GM21619 (cell line): ENCODE measurements at regions not wholly inside any gene's neighbourhood (a gene's known extent, or its start where the extent isn't known, plus 50 kb on each side); places are given as distances from the start of the nearest gene placed in this dataset.

Source experiments
- ATAC-seq: cut with Tn5 transposase; IDR thresholded peaks from one replicate; pipeline ENCODE4 v1.9.1; 2021; ENCODE audit not compliant: unreplicated experiment

- no peak for ATAC-seq
These were observed 202.2 kb upstream of the HMGA2 start for GRCh38 chr12:65622056-65622455.

GRCh38 chr12:65623507-65623906 lies 200.8 kb upstream of the HMGA2 start:
- ATAC-seq = no peak

- no peak for ATAC-seq
These were observed 199.7 kb upstream of the HMGA2 start for GRCh38 chr12:65624554-65625086.

- no peak for ATAC-seq
These were observed 196.2 kb upstream of the HMGA2 start for GRCh38 chr12:65628061-65628460.

- ATAC-seq = no peak
These were observed 193.7 kb upstream of the HMGA2 start for GRCh38 chr12:65630555-65630954.

GRCh38 chr12:65631621-65632111 lies 192.6 kb upstream of the HMGA2 start:
- ATAC-seq = no peak

- ATAC-seq = no peak
These were observed 192.0 kb upstream of the HMGA2 start for GRCh38 chr12:65632131-65632855.

- no peak for ATAC-seq
These were observed 190.2 kb upstream of the HMGA2 start for GRCh38 chr12:65634061-65634460.

- ATAC-seq = no peak
These were observed 189.5 kb upstream of the HMGA2 start for GRCh38 chr12:65634626-65635331.

GRCh38 chr12:65636436-65636835 lies 187.8 kb upstream of the HMGA2 start:
- no peak for ATAC-seq

- no peak for ATAC-seq
These were observed 187.1 kb upstream of the HMGA2 start for GRCh38 chr12:65637150-65637549.

GRCh38 chr12:65637774-65638173 lies 186.5 kb upstream of the HMGA2 start:
- ATAC-seq = no peak

- no peak for ATAC-seq
These were observed 186.0 kb upstream of the HMGA2 start for GRCh38 chr12:65638324-65638723.

- no peak for ATAC-seq
These were observed 183.8 kb upstream of the HMGA2 start for GRCh38 chr12:65640489-65640901.

- no peak for ATAC-seq
These were observed 182.1 kb upstream of the HMGA2 start for GRCh38 chr12:65642061-65642661.

- no peak for ATAC-seq
These were observed 181.1 kb upstream of the HMGA2 start for GRCh38 chr12:65643171-65643570.

GRCh38 chr12:65643595-65644386 lies 180.5 kb upstream of the HMGA2 start:
- no peak for ATAC-seq

GRCh38 chr12:65646127-65646643 lies 178.1 kb upstream of the HMGA2 start:
- no peak for ATAC-seq

GRCh38 chr12:65647074-65647473 lies 177.2 kb upstream of the HMGA2 start:
- ATAC-seq = no peak

- no peak for ATAC-seq
These were observed 175.8 kb upstream of the HMGA2 start for GRCh38 chr12:65648461-65648860.

- no peak for ATAC-seq
These were observed 175.2 kb upstream of the HMGA2 start for GRCh38 chr12:65649126-65649525.
